ENCODE measurements at regions not wholly inside any gene's neighbourhood (a gene's known extent, or its start where the extent isn't known, plus 50 kb on each side); places are given as distances from the start of the nearest gene placed in this dataset.

DNA sequence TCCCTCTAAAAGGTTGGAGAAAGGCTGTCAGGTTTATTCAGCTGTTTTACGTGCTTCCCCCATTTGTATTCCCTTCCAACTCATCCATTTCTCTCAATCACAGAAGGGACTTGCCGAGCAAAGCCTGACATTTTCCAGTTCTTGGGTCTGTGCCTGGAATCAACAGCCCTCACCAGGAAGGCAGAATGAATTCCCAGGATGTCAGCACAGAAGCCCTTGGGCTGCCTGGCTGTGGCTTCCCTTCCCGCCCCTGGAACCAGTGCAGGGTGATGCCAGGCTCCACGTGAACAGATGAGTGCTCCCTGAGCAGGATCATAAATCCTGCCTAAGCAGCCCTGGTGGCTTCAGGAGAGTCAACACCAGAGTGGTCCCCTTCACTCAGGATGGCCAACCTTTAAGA lies 86.1 kb upstream of the CD83 start:
- no peak for DNase-seq (ENCODE audit: low spot score)

DNA sequence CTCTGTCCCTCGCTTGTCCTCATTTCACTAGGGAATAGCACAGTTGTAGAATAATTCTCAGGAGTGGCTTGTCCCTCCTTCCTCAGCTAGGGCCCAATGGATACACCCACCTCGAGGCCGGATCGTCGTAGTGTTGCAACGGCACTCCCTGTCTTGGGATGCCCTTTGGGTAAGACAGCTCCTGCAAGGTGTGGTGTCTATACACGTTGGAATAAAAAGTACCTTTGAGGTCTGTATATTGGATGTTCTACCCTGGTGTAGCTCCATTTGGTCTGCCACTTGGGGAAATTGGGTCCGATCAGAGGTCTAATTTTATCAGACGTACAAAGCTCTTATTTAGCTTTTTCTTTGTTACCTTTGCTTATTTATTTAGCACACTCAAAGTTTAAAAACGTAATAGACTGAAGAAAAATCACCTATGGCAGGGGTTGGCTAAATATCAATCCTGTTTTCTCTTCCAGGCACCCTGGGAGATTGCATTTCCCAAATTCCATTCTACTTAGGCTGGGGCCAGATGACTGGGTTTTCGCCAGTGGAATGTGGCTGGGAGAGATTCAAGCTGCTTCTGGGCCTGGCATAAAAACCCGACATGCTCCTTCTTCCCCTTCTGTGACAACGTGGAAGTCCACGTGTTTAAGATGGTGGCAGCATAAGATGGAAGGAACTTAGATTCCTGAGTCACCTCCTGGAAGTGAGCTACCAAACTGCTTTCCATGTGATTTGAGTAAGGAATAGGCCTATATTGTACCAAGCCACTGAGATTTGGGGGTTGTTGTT lies 82.3 kb upstream of the CD83 start:
- DNase-seq (ENCODE audit: low spot score), result no peak

DNA sequence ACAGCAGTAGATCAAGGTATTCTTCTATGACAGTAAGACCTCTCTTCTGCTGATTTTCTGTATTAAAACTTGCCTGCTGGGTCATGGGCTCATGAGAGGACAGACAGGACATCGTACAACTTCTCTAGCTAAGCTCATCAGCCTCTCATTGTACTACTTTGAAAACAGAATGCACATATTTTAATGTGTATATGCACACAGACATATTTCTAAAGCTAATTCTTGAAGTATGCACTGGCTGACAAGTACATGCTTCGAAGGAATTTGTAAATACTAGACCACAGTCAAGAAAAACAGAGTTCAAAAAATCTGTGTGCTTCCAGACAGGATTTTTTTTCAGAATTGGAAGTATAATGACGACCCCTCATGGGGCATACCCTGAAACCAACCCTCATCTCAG lies 81.7 kb upstream of the CD83 start:
- no peak for DNase-seq (ENCODE audit: low spot score)

DNA sequence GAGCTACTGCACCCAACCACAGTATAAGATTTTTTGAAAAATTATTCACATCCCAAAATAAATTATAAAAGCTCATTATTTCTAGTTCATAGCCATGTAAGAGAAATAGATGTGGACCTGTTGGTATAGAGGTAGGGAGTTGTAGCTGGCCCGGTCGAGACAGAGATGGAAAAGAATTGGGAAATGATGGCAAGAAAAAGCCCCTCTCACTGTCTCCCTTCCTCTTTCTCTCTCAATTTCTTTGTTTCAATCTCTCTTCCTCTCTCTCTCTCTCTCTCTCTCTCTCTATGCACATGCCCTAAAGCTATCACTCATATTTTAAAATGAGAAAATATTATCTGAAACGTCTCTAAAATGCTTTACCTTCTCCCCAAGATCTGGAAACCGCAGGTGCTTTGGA lies 80.7 kb upstream of the CD83 start:
- DNase-seq (ENCODE audit: low spot score), result no peak

DNA sequence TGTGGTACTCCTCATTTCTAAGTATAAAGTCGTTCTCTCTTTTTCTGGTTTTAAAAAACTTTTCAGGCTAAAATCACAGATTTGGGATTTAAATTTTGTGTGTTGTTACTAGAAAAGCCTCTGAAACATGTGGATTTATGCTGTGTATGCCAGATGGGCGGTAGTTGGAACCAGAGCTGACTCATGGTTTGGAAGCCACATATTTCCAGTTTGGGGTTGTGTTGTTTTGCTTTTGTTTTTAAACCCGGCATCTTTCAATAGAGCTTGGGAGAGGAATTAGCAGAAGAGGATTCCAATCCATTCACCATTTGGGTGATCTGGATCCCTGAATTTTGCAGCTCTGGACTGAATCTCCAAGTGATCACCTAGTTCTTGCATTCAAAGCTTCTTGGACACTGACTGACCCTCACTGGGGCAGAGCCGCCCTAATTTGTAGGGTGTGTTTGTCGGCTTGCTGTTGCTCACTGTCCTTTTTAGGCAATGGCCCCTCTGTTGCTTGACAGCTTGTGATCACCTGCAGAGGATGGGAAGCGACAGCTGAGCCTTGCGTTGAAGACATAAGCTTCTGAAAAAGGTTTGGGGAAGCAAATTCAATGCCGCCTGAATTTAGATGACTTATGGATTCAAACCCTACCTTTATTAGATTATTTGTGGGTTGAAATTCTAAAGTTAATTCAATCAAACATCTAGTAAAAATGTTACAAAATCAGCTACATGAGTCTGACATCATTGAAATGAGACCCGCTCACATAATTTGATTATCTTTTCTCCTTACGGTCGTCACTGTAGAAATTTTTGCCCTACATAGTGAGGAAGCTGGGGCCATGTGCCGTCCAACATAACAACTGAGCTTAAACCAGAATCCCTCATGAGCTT lies 79.9 kb upstream of the CD83 start:
- no peak for DNase-seq (ENCODE audit: low spot score)

DNA sequence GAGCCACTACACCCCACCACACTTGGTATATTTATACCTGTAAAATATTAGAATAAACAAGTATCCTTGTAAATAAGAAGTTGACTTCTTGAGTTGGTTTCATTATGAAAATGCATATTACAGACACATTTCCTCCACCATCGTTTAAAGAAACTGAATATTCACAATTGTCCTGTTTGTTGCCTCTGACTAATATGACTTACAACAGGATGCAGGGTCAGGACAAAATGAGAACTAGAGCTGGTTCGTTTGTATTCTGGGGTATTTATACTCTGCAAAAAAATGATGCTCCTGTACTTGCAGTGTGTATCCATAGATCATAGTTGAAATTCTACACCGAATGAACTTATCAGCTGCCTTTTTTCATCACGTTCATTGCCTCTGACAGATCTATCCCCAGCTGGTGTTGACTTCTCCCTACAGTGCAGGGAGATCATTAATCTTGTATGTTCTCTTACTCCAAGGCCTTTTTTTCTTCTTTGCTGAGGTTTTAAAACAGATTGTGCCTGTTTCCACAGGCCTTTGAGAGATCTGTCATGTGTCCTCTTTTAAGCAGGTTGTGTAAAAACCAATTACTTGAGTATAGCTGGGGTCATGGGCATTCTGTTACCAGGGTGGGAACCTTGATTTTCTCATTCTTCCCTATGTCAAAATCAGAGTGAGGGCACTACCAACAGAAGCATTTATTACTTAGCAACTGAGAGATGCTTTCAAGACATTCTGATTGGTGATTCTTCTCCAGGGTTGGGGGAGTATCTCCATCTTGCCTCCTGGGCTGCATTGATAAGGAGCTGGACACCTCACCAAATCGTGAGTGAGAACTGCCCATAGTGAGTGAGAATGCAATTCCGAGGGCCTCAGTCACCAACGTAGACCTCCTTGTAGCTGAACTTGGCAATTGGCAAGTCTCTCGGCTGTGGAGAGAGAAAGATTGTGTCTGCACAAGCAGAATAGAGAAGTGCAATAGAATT lies 78.8 kb upstream of the CD83 start:
- no peak for DNase-seq (ENCODE audit: low spot score)

DNA sequence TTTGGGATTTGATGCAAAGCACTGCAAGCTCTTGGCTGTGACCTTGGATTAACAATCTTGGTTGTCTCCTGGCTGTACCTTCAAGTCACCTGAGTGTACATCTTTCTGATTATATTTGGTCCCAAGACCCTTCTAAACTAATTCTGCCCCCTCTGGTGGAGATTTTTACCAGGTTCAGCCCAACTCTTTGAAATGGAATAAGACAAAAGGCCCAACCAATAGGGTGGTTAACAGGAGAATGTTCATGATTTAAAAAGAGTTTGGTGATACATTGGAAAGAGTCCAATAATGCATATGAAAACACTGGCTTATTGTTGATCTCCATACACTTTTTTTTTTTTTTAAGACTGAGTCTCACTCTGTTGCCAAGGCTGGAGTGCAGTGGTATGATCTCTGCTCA lies 77.5 kb upstream of the CD83 start:
- no peak for DNase-seq (ENCODE audit: low spot score)

DNA sequence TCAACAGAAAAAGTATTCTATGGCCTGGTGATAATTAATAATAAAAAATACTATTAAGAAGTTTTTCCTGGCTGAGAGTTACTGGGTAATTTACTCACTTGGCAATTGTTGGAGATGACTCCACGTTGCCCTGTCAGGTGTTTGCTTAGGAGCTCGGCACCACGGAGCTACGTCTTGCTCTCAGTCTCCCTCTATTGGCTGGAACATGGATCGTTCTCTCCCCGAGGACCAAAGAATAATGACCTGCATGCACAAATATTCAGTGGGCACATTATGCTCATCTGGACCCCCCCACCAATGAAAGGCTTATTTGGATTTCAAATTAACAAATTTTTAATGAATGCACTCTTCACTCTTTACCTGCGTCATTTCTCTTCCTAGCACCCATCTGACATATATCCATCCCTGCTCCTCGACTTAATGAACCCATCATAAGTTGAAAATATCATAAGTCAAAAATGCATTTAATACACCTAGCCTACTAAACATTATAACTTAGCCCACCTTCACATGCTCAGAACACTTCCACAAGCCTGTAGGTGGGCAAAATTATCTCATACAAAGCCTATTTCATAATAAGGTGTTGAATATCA lies 71.0 kb upstream of the CD83 start:
- DNase-seq (ENCODE audit: low spot score), result peak; percentile 59

DNA sequence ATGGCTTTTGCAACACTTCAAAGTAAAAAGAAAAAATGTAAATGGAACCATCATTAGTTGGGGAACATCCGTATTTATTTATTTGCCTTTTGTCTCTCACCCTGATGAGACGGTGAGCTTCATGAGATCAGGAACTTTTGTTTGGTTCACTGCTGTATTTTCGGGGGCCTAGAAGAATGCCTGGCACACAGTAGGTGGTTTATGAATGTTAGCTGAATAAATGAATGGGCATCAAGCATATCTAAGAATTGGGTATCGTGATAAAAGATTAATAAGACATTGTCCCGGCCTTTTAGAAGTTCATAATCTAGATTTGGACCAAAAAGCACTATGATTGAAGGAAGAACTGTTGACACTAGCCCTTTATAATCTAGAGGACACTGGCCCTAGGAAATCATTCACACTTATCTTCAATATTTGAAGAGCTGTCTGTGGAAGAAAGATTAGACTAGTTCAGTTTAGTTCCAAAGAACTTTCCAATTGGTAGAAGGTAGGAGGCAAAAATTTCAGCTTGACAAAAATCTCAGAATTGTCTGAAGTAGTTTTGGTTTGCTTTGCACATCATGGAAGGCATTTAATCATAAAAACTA lies 70.3 kb upstream of the CD83 start:
- DNase-seq (ENCODE audit: low spot score), result no peak

DNA sequence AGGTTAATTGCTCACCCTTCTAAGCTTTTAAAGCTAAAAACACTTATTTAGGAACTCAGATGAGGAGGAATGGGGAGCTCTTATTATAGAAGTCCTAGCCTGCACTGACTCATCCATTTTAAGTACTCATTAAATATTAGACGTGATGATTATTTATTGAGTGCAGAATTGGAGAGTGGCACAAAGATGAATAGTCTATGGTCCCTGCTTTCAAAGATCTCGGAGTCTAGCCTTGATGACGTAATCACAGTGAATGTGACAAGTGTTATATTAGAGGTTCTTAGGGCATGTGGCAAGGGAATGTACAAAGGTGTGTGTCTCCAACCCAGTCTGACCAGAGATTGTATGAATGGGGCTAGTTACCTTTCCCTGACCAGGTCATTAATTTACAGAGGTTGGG lies 68.7 kb upstream of the CD83 start:
- DNase-seq (ENCODE audit: low spot score), result no peak

DNA sequence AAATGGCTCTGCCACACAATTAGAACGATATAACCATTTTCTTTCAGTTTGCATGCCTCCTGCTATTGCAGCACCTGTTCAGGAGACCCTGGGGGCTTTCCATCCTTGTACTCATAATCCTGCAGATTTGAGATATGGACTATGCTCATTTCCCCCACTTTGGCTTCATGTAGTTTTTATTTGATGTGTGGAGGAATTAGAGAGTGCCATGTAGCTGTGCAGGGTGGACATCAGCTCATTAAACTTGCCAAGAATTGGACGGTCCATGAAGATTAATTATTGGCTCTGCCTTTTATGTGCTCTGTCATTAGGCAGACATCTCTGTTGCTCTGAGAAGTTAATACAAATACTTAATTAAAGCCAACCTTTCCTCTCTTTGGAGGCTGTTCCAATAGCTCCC lies 66.2 kb upstream of the CD83 start:
- no peak for DNase-seq (ENCODE audit: low spot score)

DNA sequence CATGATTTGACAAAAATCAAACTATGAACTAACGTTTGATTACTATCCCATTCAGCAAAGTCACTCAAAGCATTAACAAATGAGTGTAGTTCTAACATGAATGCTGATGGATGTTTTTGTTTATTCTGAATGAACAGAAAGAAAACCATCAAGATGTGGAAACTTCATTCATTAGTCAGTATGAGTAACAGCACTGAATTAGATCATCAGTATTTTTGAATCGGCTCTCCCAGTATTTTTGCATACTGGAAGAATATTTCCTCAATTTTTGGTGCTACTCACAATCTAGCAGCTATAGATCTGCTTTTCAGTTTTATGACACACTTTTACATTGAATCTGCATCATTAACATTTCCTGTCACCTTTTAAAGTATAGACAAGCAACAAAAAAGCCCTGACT lies 63.8 kb upstream of the CD83 start:
- no peak for DNase-seq (ENCODE audit: low spot score)

DNA sequence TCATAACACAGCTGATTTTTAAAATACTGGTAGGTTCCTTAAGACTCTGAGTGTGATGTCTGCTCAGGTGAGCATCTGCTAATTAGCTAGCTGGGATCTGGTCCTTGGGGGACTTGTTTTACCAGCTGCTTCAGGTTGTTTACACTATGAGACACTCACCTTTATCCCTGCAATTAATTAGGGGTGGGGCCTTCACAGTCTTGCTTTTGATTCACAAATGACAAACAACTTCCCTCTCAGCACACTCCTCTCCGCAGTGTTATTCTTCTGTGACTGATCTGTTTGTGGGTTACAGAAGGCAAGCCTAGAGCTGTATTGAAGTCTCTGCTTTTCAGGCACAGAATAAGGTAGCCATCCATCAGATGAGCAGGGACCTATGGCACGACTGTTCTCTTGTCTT lies 62.0 kb upstream of the CD83 start:
- no peak for DNase-seq (ENCODE audit: low spot score)

DNA sequence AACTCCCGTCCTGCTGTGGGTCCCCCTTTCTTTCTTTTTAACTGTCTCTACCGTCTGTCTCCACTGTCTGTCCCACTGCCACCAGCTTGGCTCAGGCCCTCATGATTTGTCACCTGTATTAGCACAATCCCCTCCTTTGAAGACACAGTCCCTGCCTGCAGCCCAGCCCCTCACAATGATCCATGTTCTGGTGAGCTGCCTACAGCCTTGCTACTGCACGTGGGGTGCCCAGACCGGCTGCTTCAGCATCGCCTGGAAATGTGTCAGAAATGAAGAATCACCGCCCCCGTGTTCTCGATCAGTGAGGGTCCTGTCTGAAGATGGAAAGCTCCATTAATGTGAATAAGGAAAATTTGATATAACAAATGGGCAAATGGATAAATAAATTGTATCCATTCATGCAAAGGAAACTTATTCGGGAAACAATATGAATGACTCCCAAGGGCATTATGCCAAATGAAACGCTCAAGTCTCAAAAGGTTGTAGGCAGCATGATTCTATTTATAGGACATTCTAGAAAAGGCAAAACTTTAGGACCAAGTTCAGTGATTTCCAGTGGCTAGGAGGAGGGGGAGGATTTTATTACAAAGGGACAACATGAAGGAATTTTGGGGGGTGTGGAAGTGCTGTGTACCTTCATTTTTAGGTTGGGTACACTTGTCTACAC lies 59.4 kb upstream of the CD83 start:
- DNase-seq (ENCODE audit: low spot score), result no peak

DNA sequence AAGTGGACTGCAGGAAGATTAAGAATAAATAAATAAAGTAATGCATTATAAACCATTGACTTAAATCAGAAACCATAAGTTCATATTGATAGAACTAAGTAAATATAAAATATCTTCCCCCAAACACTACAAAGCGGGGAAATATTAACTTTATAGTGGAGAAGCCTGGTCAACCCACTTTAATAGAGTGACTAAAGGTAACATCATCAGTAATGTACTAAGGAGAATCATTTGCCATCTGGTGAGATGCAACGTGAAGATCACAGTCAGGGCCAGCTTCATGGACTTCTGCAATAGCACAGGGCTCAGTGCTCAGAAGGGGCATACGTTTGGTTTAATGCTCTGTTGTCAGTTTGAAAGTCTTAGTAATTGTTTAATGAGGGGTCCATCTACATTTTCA lies 58.8 kb upstream of the CD83 start:
- no peak for DNase-seq (ENCODE audit: low spot score)

DNA sequence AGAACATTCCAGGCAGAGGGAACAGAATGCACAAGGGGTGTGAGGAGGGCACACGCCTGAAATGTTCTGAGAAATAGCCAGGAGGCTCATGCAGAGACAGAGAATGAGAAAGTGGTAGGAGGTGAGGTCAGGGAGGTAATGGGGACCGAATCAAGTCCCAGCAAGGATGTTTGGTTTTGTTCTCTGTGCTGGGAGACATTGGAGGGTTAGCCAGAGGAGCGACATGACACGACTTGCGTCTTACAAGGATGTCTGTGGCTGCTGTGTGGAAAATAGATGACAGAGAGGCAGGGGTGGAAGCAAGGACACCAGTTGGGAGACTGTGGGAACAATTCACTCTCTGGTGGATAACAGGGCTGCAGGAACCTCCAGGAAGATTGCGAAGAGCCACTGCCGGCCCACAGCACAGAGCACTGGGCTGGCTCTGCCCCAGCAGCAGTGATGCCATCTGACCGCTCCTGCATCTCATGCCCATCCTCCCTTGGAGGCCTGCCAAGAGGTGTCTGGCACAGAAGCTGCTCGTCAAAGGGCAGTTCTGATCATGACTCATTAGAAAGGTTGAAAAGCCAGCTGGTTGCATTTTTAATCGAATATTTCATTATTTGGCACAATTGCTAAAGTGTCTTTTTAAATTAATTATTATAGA lies 57.7 kb upstream of the CD83 start:
- peak; percentile 58 for DNase-seq (ENCODE audit: low spot score)

DNA sequence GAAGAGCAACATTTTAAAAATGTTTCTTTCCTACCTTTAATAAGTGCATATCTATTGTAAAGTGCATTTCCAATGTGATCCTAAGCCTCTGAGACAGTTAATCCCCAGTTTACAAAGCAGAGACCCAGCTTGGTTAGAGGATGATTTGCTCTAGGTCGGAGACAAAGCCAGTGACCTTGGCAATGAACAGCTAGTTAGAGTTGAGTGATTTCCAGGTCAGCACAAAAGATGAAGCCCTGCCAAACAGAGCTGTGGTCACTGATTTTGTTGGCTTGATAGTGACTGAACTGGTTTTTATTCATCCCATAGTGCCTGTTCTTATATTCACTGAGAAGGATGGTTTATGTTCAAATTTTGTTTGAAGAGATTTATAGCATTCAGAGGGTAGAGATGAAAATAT lies 56.6 kb upstream of the CD83 start:
- DNase-seq (ENCODE audit: low spot score), result no peak

DNA sequence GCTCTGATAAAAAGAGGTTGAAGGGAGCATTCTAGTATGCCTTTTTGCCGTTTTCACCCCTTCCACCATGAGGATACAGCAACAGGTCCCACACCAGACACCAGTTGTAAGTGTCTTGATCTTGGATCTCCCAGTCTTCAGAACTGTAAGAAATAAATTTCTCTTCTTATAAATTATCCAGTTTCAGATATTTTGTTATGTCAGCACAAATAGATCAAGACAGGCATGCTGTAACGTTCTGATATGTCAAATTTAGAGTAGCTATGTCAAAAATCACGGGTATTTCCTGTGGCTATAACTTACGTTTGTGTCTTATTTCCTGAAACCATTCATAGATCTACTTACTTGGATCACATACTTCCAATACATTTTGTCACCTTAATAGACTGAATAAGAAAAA lies 55.9 kb upstream of the CD83 start:
- DNase-seq (ENCODE audit: low spot score), result no peak

DNA sequence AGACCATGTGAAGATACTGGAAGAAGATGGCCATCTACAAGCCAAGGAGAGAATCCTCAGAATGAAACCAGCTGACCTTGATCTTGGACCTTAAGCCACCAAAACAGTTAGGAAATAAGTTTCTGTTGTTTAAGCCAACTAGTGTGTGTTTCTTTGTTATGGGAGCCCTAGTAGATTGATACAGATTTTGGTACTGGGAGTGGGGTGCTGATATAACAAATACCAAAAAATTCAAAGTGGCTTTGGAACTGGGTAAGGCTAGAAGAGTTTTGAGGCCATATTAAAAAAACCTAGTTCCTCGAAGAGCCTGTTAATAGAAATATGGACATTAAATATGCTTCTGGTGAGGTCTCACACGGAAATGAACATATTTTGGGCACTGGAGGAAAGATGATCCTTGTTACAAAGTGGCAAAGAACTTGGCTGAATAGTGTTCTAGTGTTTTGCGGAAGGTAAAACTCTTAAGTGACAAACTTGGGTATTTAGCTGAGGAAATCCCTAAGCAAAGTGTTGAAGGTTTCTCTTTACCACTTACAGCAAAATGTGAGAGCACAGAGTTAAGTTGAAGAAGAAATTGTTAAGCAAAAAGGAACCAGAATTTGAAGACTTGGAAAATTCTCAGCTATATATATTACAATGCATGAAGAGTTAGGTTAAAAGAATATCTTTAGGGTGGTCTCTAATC lies 55.1 kb upstream of the CD83 start:
- no peak for DNase-seq (ENCODE audit: low spot score)

DNA sequence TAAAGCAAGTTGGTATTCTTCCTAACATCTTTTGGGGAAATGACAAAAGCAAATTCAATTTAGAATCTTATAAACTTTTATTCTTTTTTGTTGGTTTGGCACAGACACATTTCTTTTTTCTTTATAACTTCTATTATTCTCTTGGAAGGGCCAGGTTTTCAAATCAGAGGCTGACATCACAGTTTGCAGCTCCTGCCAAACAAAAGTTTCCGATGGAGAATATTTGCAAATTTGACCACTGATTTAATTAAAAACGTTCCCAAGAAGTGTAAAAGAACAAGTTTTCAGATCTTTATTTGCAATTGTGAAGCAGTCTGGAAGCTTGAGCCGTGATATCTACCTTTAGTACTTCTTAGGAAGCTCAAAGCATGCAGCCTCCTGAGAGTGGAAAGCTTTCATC lies 53.8 kb upstream of the CD83 start:
- no peak for DNase-seq (ENCODE audit: low spot score)
